SK-N-SH (cell line): ENCODE measurements at regions not wholly inside any gene's neighbourhood (a gene's known extent, or its start where the extent isn't known, plus 50 kb on each side); places are given as distances from the start of the nearest gene placed in this dataset.

Experiments
- CTCF ChIA-PET: fragments of 300-600, 350-600 bp; formaldehyde crosslinking; extraction: SDS; loops from one replicate; lab custom pipeline; 2021; lab: Yijun Ruan, JAX
- POLR2A ChIA-PET: fragments of 350-600 bp; sonication (Branson Sonifier 250); formaldehyde crosslinking; extraction: SDS; loops from one replicate; lab custom pipeline; 2020; ENCODE audit warnings: antibody characterized with exemption, inconsistent platforms; lab: Yijun Ruan, JAX
- DNase-seq: peaks from one replicate; pipeline ENCODE4 v3.0.0; 2012
- H2AFZ ChIP-seq: fragments of 200-600 bp; sonication (generic); 2 replicates; pipeline ENCODE4 v1.8.1; 2016; ENCODE audit warnings: antibody characterized with exemption, mild to moderate bottlenecking, low read depth
- H3F3A ChIP-seq: fragments of 200-600 bp; sonication (generic); replicated peaks from 2 replicates; pipeline ENCODE3; 2016; ENCODE audit warnings: antibody characterized with exemption, mild to moderate bottlenecking; ENCODE audit not compliant: insufficient read depth
- H3K27ac ChIP-seq, 2 experiments: fragments of 200-500 bp in 1 of 2; fragments of 200-600 bp in 1 of 2; sonication (Bioruptor generic) in 1 of 2; sonication (generic), shearing (Covaris generic) in 1 of 2; 2 replicates each; pipeline versions ENCODE4 v1.5.1 to v1.6.1; 2014 to 2016; ENCODE audit warnings: low read depth in 2 of 2, inconsistent platforms in 1 of 2, low read length in 1 of 2, mild to moderate bottlenecking in 1 of 2, mixed read lengths in 1 of 2
- H3K27me3 ChIP-seq: fragments of 200-600 bp; sonication (generic), shearing (Covaris generic); 2 replicates; pipeline ENCODE4 v1.6.1; 2016; ENCODE audit warnings: mixed run types; ENCODE audit not compliant: insufficient read depth
- H3K36me3 ChIP-seq, 2 experiments: fragments of 200-500 bp in 1 of 2; fragments of 200-600 bp in 1 of 2; sonication (Bioruptor generic) in 1 of 2; sonication (generic) in 1 of 2; replicated peaks in 1 of 2; 2 replicates each; pipeline versions ENCODE3 to v1.5.1; 2014 to 2016; ENCODE audit warnings: low read length in 1 of 2, mild to moderate bottlenecking in 1 of 2; ENCODE audit not compliant: insufficient read depth in 2 of 2, control insufficient read depth in 1 of 2
- H3K4me1 ChIP-seq, 2 experiments: fragments of 200-500 bp in 1 of 2; fragments of 200-600 bp in 1 of 2; sonication (Bioruptor generic) in 1 of 2; sonication (generic), shearing (Covaris generic) in 1 of 2; 2 replicates each; pipeline versions ENCODE4 v1.5.1 to v1.6.1; 2014 to 2016; ENCODE audit warnings: low read depth in 1 of 2, low read length in 1 of 2, mixed run types in 1 of 2; ENCODE audit not compliant: insufficient read depth in 2 of 2, control insufficient read depth in 1 of 2
- H3K4me2 ChIP-seq: fragments of 200-600 bp; sonication (generic), shearing (Covaris generic); 2 replicates; pipeline ENCODE4 v1.6.1; 2017; ENCODE audit warnings: mixed run types
- H3K4me3 ChIP-seq, 2 experiments: fragments of 200-500 bp in 1 of 2; fragments of 200-600 bp in 1 of 2; sonication (Bioruptor generic) in 1 of 2; sonication (generic), shearing (Covaris generic) in 1 of 2; 2 replicates each; pipeline versions ENCODE4 v1.5.1 to v1.8.1; 2014 to 2016; ENCODE audit warnings: low read depth in 2 of 2, inconsistent platforms in 1 of 2, low read length in 1 of 2, mild to moderate bottlenecking in 1 of 2, mixed read lengths in 1 of 2, moderate library complexity in 1 of 2
- H3K79me2 ChIP-seq: fragments of 200-600 bp; sonication (generic); 2 replicates; pipeline ENCODE4 v1.8.1; 2017; ENCODE audit warnings: mild to moderate bottlenecking; ENCODE audit not compliant: insufficient read depth
- H3K9ac ChIP-seq: fragments of 200-600 bp; sonication (generic); 2 replicates; pipeline ENCODE4 v1.6.1; 2017; ENCODE audit warnings: mixed run types
- H3K9me2 ChIP-seq: fragments of 200-600 bp; sonication (generic); 2 replicates; pipeline ENCODE4 v1.6.1; 2017; ENCODE audit warnings: mixed run types
- H3K9me3 ChIP-seq: fragments of 200-600 bp; sonication (generic); 2 replicates; pipeline ENCODE4 v1.6.1; 2017; ENCODE audit warnings: mixed run types, mild to moderate bottlenecking, moderate library complexity
- H4K20me1 ChIP-seq: fragments of 200-600 bp; sonication (generic); 2 replicates; pipeline ENCODE4 v1.6.1; 2017; ENCODE audit warnings: mild to moderate bottlenecking, mixed run types; ENCODE audit not compliant: insufficient read depth
- CTCF ChIP-seq: fragments of 200-600 bp; sonication (generic); IDR thresholded peaks from 2 replicates; pipeline ENCODE4 v1.6.1; 2017; ENCODE audit warnings: antibody characterized with exemption, mild to moderate bottlenecking, moderate library complexity
- ELF1 ChIP-seq: IDR thresholded peaks from 2 replicates; pipeline ENCODE4 v1.4.0; 2012
- FOXJ3 ChIP-seq: sonication (generic); formaldehyde crosslinking; IDR thresholded peaks from 2 replicates; pipeline ENCODE4 v1.5.1; 2020; ENCODE audit warnings: mild to moderate bottlenecking, missing genetic modification reagents
- IRF3 ChIP-seq: fragments of 150-350 bp; IDR thresholded peaks from 2 replicates; pipeline ENCODE4 v1.6.1; 2016; ENCODE audit warnings: mild to moderate bottlenecking, low read depth, low read length
- JUND ChIP-seq: IDR thresholded peaks from 2 replicates; pipeline ENCODE4 v1.4.0; 2012
- NFIC ChIP-seq: IDR thresholded peaks from 2 replicates; pipeline ENCODE4 v1.4.0; 2012; ENCODE audit warnings: borderline replicate concordance
- NRF1 ChIP-seq: IDR thresholded peaks from 2 replicates; pipeline ENCODE4 v1.6.1; 2012; ENCODE audit warnings: low read depth, mild to moderate bottlenecking, low read length
- POLR2AphosphoS5 ChIP-seq: IDR thresholded peaks from 2 replicates; pipeline ENCODE4 v1.6.1; 2012; ENCODE audit warnings: low read depth, low read length
- RAD21 ChIP-seq: IDR thresholded peaks from 2 replicates; pipeline ENCODE4 v1.6.1; 2012; ENCODE audit warnings: mild to moderate bottlenecking, low read length
- RXRA ChIP-seq: IDR thresholded peaks from 2 replicates; pipeline ENCODE4 v1.4.0; 2012; ENCODE audit warnings: low read depth, mild to moderate bottlenecking, borderline replicate concordance
- TCF12 ChIP-seq: IDR thresholded peaks from 2 replicates; pipeline ENCODE4 v1.4.0; 2012
- USF1 ChIP-seq: IDR thresholded peaks from 2 replicates; pipeline ENCODE4 v1.4.0; 2012; ENCODE audit warnings: low read depth, borderline replicate concordance
- USF2 ChIP-seq: fragments of 150-350 bp; IDR thresholded peaks from 2 replicates; pipeline ENCODE4 v1.6.1; 2017; ENCODE audit warnings: antibody characterized with exemption, low read length, low read depth, borderline replicate concordance
- YY1 ChIP-seq: IDR thresholded peaks from 2 replicates; pipeline ENCODE4 v1.4.0; 2012; ENCODE audit warnings: low read depth, mild to moderate bottlenecking
- ZBTB33 ChIP-seq: IDR thresholded peaks from 2 replicates; pipeline ENCODE4 v1.4.0; 2012; ENCODE audit warnings: low read depth, borderline replicate concordance
- WGBS: methylation state at CpG from one replicate; pipeline ENCODE4 v1.1.6; 2017; ENCODE audit warnings: low lambda C conversion rate; 5-methylcytosine and 5-hydroxymethylcytosine counted together

DNA sequence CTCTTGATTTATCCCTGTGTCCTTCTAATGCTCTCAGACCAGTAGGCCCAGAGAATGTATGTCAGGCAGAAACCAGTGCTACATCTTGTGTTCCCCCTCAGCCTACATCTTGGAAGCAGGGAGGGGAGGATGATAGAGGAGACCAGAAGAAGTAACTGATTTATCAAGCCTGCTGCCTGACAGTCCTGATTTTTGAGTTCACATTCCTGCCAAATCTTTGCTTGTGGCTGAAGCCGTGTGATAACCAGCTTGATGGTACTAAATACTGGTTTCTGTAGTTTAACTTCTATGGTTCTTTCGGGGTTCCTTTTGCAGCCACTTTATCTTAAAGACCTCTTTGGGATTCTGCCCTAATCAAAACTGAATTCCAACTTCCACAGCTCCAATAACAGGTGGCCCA lies 59.7 kb upstream of the WDR26 start:
- no peak overlapping the region for H3K4me2 ChIP-seq
- H3K4me3 ChIP-seq: no peak overlapping the region
- ChIA-PET CTCF (interaction anchor here (1.0 kb wide), 1 partner anchor 19 kb away, joined by 4 read pairs; no protein-coding TSS in a partner anchor), POLR2A (no interaction called here)
- peaks cover 21 to 23% of the 10 kb centered on the region in 2 experiments for H3K4me1 ChIP-seq
- no peaks in the 10 kb centered on the region for H3K9me2 ChIP-seq
- no peaks in the 10 kb centered on the region for H3K79me2 ChIP-seq
- 94% methylated on average over 2 of the region's 2 CpGs for WGBS
- H3F3A ChIP-seq: peaks cover 26% of the 10 kb centered on the region
- no peak for DNase-seq
- H2AFZ ChIP-seq: no peak overlapping the region
- no peak overlapping the region for H3K9ac ChIP-seq
- TF ChIP-seq CTCF (no peak), IRF3 (no peak), FOXJ3 (no peak), ZBTB33 (no peak), ELF1 (no peak), USF2 (no peak), POLR2AphosphoS5 (no peak), NFIC (no peak), RAD21 (no peak), USF1 (no peak), RXRA (no peak), NRF1 (no peak), YY1 (no peak), TCF12 (no peak), JUND (no peak)
- no peaks in the 10 kb centered on the region for H3K9me3 ChIP-seq
- no peaks in the 10 kb centered on the region for H3K27me3 ChIP-seq
- no peaks in the 10 kb centered on the region for H4K20me1 ChIP-seq
- H3K36me3 ChIP-seq: no peaks in the 10 kb centered on the region
- no peak overlapping the region for H3K27ac ChIP-seq
